Choroid plexus epithelial cell (primary cell): ENCODE measurements at regions not wholly inside any gene's neighbourhood (a gene's known extent, or its start where the extent isn't known, plus 50 kb on each side); places are given as distances from the start of the nearest gene placed in this dataset.

Experiments
- DNase-seq: peaks from one replicate; pipeline ENCODE4 v3.0.0-alpha.2; 2010; ENCODE audit warnings: low read depth
- H3K4me3 ChIP-seq: 2 replicates; pipeline ENCODE4 v1.5.1; 2011; ENCODE audit warnings: low read depth, mild to moderate bottlenecking, control low read depth, low read length, moderate library complexity
- TF ChIP-seq, protein P1 (sequence below): conservative IDR thresholded peaks from 2 replicates; pipeline ENCODE4 v1.5.1; 2011; ENCODE audit warnings: low read depth, mild to moderate bottlenecking, control low read depth, inconsistent platforms, low read length, moderate library complexity

DNA sequence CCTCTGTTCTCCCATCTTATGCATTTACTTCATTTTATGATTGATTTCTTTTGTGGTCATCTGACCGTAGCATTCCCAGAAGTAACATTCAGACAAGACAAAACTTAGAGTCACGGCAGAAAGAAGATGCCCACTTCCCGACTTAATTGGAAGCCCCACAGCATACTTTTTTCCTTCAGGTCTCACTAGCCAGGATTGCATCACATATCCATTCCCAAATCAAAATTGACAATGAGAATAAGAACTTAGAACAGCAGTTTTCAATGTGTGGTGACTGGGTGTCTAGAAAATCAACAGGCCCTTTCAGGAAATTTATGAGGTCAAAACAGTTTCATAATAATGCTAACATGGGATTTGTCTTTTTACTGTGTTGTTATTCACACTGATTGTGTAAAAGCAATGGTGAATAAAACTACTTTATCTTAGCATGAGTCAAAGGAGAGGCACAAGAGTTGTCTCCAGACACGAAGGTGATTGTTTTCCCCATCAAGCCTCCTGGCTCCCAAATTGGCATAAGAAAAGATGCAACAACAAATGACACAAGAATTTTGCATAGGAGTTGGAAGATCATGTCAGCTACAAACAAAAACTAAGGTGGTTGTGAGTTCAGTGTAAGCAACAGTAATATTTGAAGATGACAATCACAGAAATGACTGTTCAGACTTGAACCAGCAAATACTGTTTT lies 493.9 kb downstream of the HTR7 start:
- TF ChIP-seq, protein P1, sequence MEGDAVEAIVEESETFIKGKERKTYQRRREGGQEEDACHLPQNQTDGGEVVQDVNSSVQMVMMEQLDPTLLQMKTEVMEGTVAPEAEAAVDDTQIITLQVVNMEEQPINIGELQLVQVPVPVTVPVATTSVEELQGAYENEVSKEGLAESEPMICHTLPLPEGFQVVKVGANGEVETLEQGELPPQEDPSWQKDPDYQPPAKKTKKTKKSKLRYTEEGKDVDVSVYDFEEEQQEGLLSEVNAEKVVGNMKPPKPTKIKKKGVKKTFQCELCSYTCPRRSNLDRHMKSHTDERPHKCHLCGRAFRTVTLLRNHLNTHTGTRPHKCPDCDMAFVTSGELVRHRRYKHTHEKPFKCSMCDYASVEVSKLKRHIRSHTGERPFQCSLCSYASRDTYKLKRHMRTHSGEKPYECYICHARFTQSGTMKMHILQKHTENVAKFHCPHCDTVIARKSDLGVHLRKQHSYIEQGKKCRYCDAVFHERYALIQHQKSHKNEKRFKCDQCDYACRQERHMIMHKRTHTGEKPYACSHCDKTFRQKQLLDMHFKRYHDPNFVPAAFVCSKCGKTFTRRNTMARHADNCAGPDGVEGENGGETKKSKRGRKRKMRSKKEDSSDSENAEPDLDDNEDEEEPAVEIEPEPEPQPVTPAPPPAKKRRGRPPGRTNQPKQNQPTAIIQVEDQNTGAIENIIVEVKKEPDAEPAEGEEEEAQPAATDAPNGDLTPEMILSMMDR, result no peak

DNA sequence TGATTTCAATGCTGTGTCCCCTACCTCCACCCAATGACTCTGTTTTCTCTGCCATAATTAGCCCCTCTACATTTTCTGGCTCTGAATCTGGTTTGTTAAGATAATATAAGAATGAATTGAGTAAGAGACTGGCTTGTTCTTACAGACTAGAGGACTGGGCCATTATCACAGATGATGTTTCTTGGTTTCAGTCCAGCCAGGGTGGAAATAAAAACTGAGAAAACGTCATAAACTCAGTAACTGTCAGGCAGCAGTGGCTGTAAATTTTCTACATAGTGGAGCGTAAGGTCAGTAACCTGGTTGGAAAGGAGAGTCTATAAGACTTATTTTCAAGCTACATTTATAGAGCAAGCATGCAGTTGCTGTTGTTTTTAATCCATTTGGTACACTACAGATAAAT lies 485.4 kb downstream of the HTR7 start:
- TF ChIP-seq, protein P1, result no peak
- H3K4me3 ChIP-seq, result no peak overlapping the region
- peak; percentile 23 for DNase-seq

More for the DNA sequence above, 493.9 kb downstream of the HTR7 start:
- H3K4me3 ChIP-seq, result no peak overlapping the region
- no peak for DNase-seq

DNA sequence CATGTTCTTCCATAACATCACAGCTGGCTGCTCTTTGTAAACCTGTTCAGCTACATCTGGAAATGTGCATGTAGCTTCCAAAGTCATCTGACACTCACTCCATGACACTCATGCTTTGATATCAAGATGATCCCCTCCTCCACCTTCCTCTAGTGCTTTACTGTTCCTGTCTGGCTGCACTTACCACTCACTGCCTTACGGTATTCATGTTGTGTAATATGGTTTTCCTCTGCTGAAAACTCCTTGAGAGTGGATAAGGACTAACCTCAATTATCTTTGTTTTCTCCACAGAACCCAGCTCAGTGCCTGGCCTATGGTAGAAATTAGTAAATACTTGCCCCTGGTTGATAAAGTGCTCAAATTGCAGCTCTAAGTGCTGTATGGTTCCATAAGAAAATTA lies 483.9 kb downstream of the HTR7 start:
- TF ChIP-seq, protein P1, result no peak
- H3K4me3 ChIP-seq, result no peak overlapping the region
- peak; percentile 19 for DNase-seq

DNA sequence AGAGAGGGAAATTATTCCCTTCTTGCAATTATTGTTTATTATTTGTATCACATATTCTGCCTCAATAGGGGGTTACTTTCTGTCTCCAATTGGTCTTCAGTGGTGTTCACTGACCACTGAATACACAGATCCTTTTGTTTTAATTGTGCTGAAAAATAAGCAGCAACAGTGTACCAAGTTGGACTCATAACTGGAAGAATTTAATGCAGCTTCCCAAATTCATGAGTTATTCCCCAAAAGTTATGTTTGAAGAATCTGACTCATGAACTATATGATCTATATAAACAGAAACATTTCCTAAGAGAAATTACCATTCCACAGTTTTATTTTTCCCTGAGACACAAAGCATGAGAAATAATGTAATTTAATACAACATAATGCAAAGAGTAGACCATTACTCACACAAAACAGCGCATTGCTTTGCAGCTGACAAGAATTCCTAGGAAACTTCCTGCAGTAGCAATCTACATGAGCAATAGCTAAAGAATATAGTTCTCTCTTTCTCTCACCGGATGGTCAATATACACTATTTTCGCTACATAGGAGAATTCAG lies 479.2 kb downstream of the HTR7 start:
- DNase-seq, result peak; percentile 29
- no peak overlapping the region for H3K4me3 ChIP-seq
- TF ChIP-seq, protein P1, result no peak

DNA sequence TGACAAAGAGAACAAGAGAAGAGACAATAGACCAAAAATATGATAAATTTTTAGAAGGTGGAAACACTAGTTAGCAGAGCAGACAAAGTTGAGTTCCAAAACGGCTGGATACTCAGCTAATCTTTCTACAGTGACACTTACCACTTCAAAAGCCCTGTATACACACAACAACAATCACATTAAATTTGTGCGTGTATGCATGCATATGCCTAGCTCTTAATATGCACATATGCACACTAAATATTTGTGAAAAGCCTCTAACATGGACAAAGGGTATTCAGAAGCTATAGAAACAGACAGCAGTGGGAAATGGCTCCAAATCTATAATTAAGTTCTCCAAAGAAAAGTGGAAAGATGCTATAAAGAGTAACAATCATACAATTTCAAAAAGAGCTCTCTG lies 476.4 kb downstream of the HTR7 start:
- TF ChIP-seq, protein P1, result no peak
- DNase-seq, result no peak
- H3K4me3 ChIP-seq, result no peak overlapping the region

DNA sequence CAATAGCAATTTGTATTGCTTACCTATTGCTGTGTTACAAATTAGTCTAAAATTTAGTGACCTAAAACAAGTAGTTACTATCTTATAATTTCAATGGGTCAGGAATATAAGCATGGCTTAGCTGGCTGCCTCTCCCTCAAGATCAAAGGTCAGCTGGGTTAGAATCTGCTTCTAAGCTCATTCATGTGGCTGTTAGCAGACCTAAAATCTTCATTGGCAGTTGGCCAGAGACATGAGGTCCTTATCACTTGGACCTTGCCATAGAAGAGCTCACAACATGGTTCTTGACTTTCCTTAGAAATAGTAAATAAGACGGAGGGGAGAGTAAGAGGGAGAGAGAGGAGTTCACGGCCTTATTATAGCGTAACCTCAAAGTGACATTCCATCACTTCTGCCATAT lies 468.0 kb downstream of the HTR7 start:
- H3K4me3 ChIP-seq, result no peak overlapping the region
- TF ChIP-seq, protein P1, result no peak
- no peak for DNase-seq

DNA sequence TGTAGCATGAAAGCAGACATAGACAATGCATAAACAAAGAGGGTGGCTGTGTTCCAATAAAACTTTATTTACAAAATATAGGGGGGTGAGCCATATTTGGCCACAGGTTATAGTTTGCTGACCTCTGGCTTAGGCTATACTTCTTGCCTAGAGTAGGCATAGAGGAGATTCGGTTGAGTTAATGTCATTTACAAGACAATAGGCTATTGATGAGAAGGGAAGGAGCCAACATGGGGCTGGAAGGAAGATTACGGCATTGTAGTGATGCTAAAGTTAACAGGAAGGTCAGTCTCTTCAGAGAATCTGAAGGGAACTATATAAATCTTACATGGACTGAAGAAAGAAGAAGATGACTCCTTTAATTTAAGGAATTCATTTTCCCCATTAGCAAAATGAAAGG lies 463.5 kb downstream of the HTR7 start:
- H3K4me3 ChIP-seq, result no peak overlapping the region
- no peak for DNase-seq
- TF ChIP-seq, protein P1, result no peak
